SK-N-SH treated with all-trans-retinoic acid at 6 μM for 48 hours (cell line): ENCODE measurements at regions not wholly inside any gene's neighbourhood (a gene's known extent, or its start where the extent isn't known, plus 50 kb on each side); places are given as distances from the start of the nearest gene placed in this dataset.
A peak's percentile ranks its signal among the peaks of the same experiment; 100 is the strongest.

Experiments used
- ATAC-seq: fragments of 200-7000 bp; cut with Tn5 transposase; 3 replicates; pipeline ENCODE4 v1.9.1; 2020; ENCODE audit warnings: mild to moderate bottlenecking, moderate library complexity
- ARNTL ChIP-seq: fragments of 450-650 bp; formaldehyde crosslinking; IDR thresholded peaks from 2 replicates; pipeline ENCODE4 v1.5.0; 2020; ENCODE audit warnings: low read depth, mild to moderate bottlenecking, moderate library complexity, borderline replicate concordance
- BACH2 ChIP-seq: fragments of 250-450 bp; sonication (Bioruptor Pico); IDR thresholded peaks from 2 replicates; pipeline ENCODE4 v1.9.0; 2021; ENCODE audit warnings: mild to moderate bottlenecking, borderline replicate concordance
- CREB5 ChIP-seq: fragments of 250-450 bp; sonication (Bioruptor Pico); IDR thresholded peaks from 2 replicates; pipeline ENCODE4 v1.5.1; 2020; ENCODE audit warnings: low read depth, mild to moderate bottlenecking, moderate library complexity
- CSDC2 ChIP-seq: fragments of 250-450 bp; sonication (Bioruptor Pico); IDR thresholded peaks from 2 replicates; pipeline ENCODE4 v1.5.0; 2020; ENCODE audit warnings: mild to moderate bottlenecking, moderate library complexity
- CSRNP3 ChIP-seq: fragments of 250-450 bp; sonication (Bioruptor Pico); IDR thresholded peaks from 2 replicates; pipeline ENCODE4 v1.5.1; 2021; ENCODE audit warnings: mild to moderate bottlenecking, moderate library complexity
- ESRRG ChIP-seq: fragments of 250-450 bp; sonication (Bioruptor Pico); IDR thresholded peaks from 2 replicates; pipeline ENCODE4 v1.6.1; 2021; ENCODE audit warnings: mild to moderate bottlenecking
- GLIS3 ChIP-seq: fragments of 250-450 bp; sonication (Bioruptor Pico); IDR thresholded peaks from 2 replicates; pipeline ENCODE4 v1.5.0; 2020; ENCODE audit warnings: mild to moderate bottlenecking, moderate library complexity
- ISL1 ChIP-seq: fragments of 250-450 bp; sonication (Bioruptor Pico); IDR thresholded peaks from 2 replicates; pipeline ENCODE4 v2.1.2; 2022; ENCODE audit warnings: mild to moderate bottlenecking, moderate library complexity
- OSR1 ChIP-seq: fragments of 250-450 bp; sonication (Bioruptor Pico); IDR thresholded peaks from 2 replicates; pipeline ENCODE4 v1.8.0; 2022; ENCODE audit warnings: moderate library complexity, mild to moderate bottlenecking, inconsistent platforms
- PPARA ChIP-seq: fragments of 250-450 bp; sonication (Bioruptor Pico); IDR thresholded peaks from 2 replicates; pipeline ENCODE4 v1.5.0; 2020; ENCODE audit warnings: mild to moderate bottlenecking, borderline replicate concordance
- RARB ChIP-seq: fragments of 250-450 bp; sonication (Bioruptor Pico); IDR thresholded peaks from 2 replicates; pipeline ENCODE4 v1.8.0; 2021; ENCODE audit warnings: mild to moderate bottlenecking, moderate library complexity
- SNAI2 ChIP-seq: fragments of 250-450 bp; sonication (Bioruptor Pico); IDR thresholded peaks from 2 replicates; pipeline ENCODE4 v1.5.0; 2020; ENCODE audit warnings: mild to moderate bottlenecking, moderate library complexity
- TCF4 ChIP-seq: fragments of 250-450 bp; sonication (Bioruptor Pico); IDR thresholded peaks from 2 replicates; pipeline ENCODE4 v1.8.0; 2021; ENCODE audit warnings: mild to moderate bottlenecking, moderate library complexity, borderline replicate concordance
- TOX ChIP-seq: fragments of 250-450 bp; sonication (Bioruptor Pico); IDR thresholded peaks from 2 replicates; pipeline ENCODE4 v1.8.0; 2021; ENCODE audit warnings: mild to moderate bottlenecking, moderate library complexity, borderline replicate concordance
- TSHZ2 ChIP-seq: fragments of 250-450 bp; sonication (Bioruptor Pico); IDR thresholded peaks from 2 replicates; pipeline ENCODE4 v1.5.0; 2020; ENCODE audit warnings: mild to moderate bottlenecking, moderate library complexity
- ZC3H10 ChIP-seq: fragments of 250-450 bp; sonication (Bioruptor Pico); IDR thresholded peaks from 2 replicates; pipeline ENCODE4 v1.5.1; 2021; ENCODE audit warnings: mild to moderate bottlenecking, moderate library complexity
- ZFP3 ChIP-seq: fragments of 250-450 bp; sonication (Bioruptor Pico); IDR thresholded peaks from 2 replicates; pipeline ENCODE4 v1.5.0; 2020; ENCODE audit warnings: mild to moderate bottlenecking, moderate library complexity
- ZFP30 ChIP-seq: fragments of 450-650 bp; formaldehyde crosslinking; IDR thresholded peaks from 2 replicates; pipeline ENCODE4 v1.5.0; 2022; ENCODE audit warnings: mild to moderate bottlenecking, moderate library complexity
- ZNF565 ChIP-seq: fragments of 450-650 bp; formaldehyde crosslinking; conservative IDR thresholded peaks from 2 replicates; pipeline ENCODE4 v1.5.0; 2020; ENCODE audit warnings: low read depth, mild to moderate bottlenecking, moderate library complexity
- ZNF70 ChIP-seq: fragments of 450-650 bp; formaldehyde crosslinking; IDR thresholded peaks from 2 replicates; pipeline ENCODE4 v1.5.0; 2020; ENCODE audit warnings: mild to moderate bottlenecking, moderate library complexity
- ZNF8 ChIP-seq: fragments of 450-650 bp; formaldehyde crosslinking; IDR thresholded peaks from 2 replicates; pipeline ENCODE4 v1.5.0; 2020; ENCODE audit warnings: mild to moderate bottlenecking, moderate library complexity
- TF ChIP-seq, protein P1 (sequence below): fragments of 250-450 bp; sonication (Bioruptor Pico); IDR thresholded peaks from 2 replicates; pipeline ENCODE4 v1.8.0; 2020; ENCODE audit warnings: mild to moderate bottlenecking, moderate library complexity, borderline replicate concordance

GRCh38 chr11:105429096-105429910, 180.6 kb upstream of the GRIA4 start (continued):
- no peak for TF ChIP-seq TSHZ2 (CRISPR knock-in tag)
- TF ChIP-seq CREB5 (CRISPR knock-in tag): no peak
- TF ChIP-seq ISL1 (CRISPR knock-in tag): no peak
- no peak for TF ChIP-seq BACH2 (CRISPR knock-in tag)
- TF ChIP-seq RARB: no peak
- no peak for TF ChIP-seq ZNF70 (CRISPR knock-in tag)

- TF ChIP-seq ZNF565 (no peak), ZNF70 (CRISPR knock-in tag) (no peak), TOX (CRISPR knock-in tag) (no peak), ZNF8 (CRISPR knock-in tag) (no peak), ZC3H10 (no peak), PPARA (CRISPR knock-in tag) (no peak), ZFP30 (CRISPR knock-in tag) (no peak), ARNTL (CRISPR knock-in tag) (no peak), GLIS3 (CRISPR knock-in tag) (no peak), SNAI2 (no peak), ISL1 (CRISPR knock-in tag) (no peak), ESRRG (CRISPR knock-in tag) (no peak), RARB (no peak), ZFP3 (no peak), OSR1 (no peak), BACH2 (CRISPR knock-in tag) (no peak), CSDC2 (CRISPR knock-in tag) (no peak), TCF4 (CRISPR knock-in tag) (no peak), CSRNP3 (no peak)
- TF ChIP-seq, protein P1, sequence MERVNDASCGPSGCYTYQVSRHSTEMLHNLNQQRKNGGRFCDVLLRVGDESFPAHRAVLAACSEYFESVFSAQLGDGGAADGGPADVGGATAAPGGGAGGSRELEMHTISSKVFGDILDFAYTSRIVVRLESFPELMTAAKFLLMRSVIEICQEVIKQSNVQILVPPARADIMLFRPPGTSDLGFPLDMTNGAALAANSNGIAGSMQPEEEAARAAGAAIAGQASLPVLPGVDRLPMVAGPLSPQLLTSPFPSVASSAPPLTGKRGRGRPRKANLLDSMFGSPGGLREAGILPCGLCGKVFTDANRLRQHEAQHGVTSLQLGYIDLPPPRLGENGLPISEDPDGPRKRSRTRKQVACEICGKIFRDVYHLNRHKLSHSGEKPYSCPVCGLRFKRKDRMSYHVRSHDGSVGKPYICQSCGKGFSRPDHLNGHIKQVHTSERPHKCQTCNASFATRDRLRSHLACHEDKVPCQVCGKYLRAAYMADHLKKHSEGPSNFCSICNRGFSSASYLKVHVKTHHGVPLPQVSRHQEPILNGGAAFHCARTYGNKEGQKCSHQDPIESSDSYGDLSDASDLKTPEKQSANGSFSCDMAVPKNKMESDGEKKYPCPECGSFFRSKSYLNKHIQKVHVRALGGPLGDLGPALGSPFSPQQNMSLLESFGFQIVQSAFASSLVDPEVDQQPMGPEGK (CRISPR knock-in tag): no peak
- ATAC-seq: no peak
Observed at GRCh38 chr11:105407101-105407500, 202.8 kb upstream of the GRIA4 start.

GRCh38 chr11:105401269-105401809, 208.5 kb upstream of the GRIA4 start:
- peak; percentile 93 for TF ChIP-seq TCF4 (CRISPR knock-in tag)
- TF ChIP-seq ESRRG (CRISPR knock-in tag): no peak
- TF ChIP-seq ZNF70 (CRISPR knock-in tag): no peak
- TF ChIP-seq CSRNP3: 0 out of 2 replicates have a peak, but pooled peaks have one; percentile 49
- TF ChIP-seq ZFP30 (CRISPR knock-in tag): no peak
- peak; percentile 63; the same call in 1 of the 2 replicates for TF ChIP-seq TSHZ2 (CRISPR knock-in tag)
- no peak; the same call in 2 of the 3 replicates for ATAC-seq
